GM12864 (cell line): ENCODE measurements at regions not wholly inside any gene's neighbourhood (a gene's known extent, or its start where the extent isn't known, plus 50 kb on each side); places are given as distances from the start of the nearest gene placed in this dataset.

Experiments used
- DNase-seq: peaks from one replicate; pipeline ENCODE4 v3.0.0-alpha.2; 2011; ENCODE audit warnings: low read depth
- H3K4me3 ChIP-seq: 2 replicates; pipeline ENCODE4 v1.5.1; 2011; ENCODE audit warnings: mild to moderate bottlenecking, low read depth, low read length, control low read depth
- TF ChIP-seq, protein P1 (sequence below): IDR thresholded peaks from 2 replicates; pipeline ENCODE4 v1.5.1; 2011; ENCODE audit warnings: low read depth, mild to moderate bottlenecking, moderate library complexity, low read length, control low read depth, inconsistent platforms; ENCODE audit errors: missing control alignments

DNA sequence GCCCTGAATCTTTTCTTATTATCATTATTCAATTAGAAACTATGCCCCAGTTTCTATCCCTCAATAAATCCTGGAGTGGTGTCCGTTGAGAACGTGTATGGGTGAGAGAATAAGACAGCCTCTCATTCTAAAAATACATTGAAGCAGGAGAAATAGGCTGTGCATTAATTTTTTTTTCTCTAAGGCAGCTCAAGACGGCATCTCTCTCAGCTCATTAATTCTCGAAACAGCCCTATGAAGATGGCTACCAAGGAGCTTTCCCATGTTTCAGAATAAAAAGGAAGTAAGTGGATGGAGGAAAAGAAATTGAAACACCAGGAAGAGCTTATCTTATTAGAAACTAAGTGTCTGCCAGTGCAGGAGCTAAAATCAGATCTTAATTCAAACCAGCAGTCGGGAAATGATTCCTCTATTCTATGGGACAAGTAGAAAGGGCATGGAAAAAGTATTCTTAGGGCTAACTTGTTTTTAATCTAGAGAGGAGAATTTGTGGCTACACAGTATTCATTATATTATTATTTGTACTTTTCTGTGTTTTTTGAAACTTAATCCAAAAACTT lies 347.1 kb upstream of the PLD5 start:
- no peak overlapping the region for H3K4me3 ChIP-seq
- DNase-seq, result no peak
- TF ChIP-seq, protein P1, sequence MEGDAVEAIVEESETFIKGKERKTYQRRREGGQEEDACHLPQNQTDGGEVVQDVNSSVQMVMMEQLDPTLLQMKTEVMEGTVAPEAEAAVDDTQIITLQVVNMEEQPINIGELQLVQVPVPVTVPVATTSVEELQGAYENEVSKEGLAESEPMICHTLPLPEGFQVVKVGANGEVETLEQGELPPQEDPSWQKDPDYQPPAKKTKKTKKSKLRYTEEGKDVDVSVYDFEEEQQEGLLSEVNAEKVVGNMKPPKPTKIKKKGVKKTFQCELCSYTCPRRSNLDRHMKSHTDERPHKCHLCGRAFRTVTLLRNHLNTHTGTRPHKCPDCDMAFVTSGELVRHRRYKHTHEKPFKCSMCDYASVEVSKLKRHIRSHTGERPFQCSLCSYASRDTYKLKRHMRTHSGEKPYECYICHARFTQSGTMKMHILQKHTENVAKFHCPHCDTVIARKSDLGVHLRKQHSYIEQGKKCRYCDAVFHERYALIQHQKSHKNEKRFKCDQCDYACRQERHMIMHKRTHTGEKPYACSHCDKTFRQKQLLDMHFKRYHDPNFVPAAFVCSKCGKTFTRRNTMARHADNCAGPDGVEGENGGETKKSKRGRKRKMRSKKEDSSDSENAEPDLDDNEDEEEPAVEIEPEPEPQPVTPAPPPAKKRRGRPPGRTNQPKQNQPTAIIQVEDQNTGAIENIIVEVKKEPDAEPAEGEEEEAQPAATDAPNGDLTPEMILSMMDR, result no peak

DNA sequence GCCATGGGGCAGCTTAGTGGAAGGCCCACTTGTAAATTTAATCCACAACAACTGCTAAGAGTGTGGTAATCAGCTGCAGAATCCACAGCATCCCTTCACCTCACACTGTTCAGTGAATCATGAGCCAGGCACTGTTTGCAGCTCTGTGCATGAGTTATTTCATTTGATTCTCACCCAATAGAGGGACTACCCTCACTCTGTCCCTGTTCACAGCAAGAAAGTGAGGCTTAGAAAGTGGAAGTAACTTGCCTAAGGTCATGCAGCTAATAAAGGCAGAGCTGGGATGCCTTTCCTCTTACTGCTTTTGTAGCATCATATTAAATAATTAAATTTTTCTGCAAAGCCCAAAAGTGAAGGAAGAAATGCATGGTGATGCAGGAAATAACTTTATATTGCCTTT lies 346.5 kb upstream of the PLD5 start:
- TF ChIP-seq, protein P1, result no peak
- no peak for DNase-seq
- H3K4me3 ChIP-seq, result no peak overlapping the region

GRCh38 chr1:242856289-242856688 lies 331.8 kb upstream of the PLD5 start:
- H3K4me3 ChIP-seq, result no peak overlapping the region
- TF ChIP-seq, protein P1, result no peak
- DNase-seq, result no peak

- no peak overlapping the region for H3K4me3 ChIP-seq
- TF ChIP-seq, protein P1, result no peak
- no peak for DNase-seq
Observed at GRCh38 chr1:242854466-242854865, 330.0 kb upstream of the PLD5 start.

GRCh38 chr1:242847390-242847993 lies 323.0 kb upstream of the PLD5 start:
- no peak for DNase-seq
- no peak overlapping the region for H3K4me3 ChIP-seq
- TF ChIP-seq, protein P1, result no peak

GRCh38 chr1:242842094-242842493 lies 317.6 kb upstream of the PLD5 start:
- no peak for DNase-seq
- TF ChIP-seq, protein P1, result no peak
- no peak overlapping the region for H3K4me3 ChIP-seq

GRCh38 chr1:242839101-242839500 lies 314.6 kb upstream of the PLD5 start:
- H3K4me3 ChIP-seq, result no peak overlapping the region
- TF ChIP-seq, protein P1, result no peak
- no peak for DNase-seq
